Upper lobe of left lung (tissue), 4 donors: ENCODE measurements at regions not wholly inside any gene's neighbourhood (a gene's known extent, or its start where the extent isn't known, plus 50 kb on each side); places are given as distances from the start of the nearest gene placed in this dataset.

ENCODE experiments used
- EP300 ChIP-seq, 4 donors: sonication (generic); formaldehyde crosslinking; IDR thresholded peaks; one replicate each; pipeline ENCODE4 v1.5.1; 2017; ENCODE audit warnings: antibody characterized with exemption in 4 of 4, control low read depth in 2 of 4
- POLR2A ChIP-seq, 4 donors: fragments of 450-650 bp; IDR thresholded peaks; one replicate each; pipeline ENCODE4 v1.5.1; 2016 to 2017; ENCODE audit warnings: antibody characterized with exemption in 4 of 4, mild to moderate bottlenecking in 2 of 4
- POLR2AphosphoS5 ChIP-seq, 2 donors: sonication (generic); formaldehyde crosslinking; IDR thresholded peaks; one replicate each; pipeline ENCODE4 v1.5.1; 2017; ENCODE audit warnings: antibody characterized with exemption in 2 of 2
- TF ChIP-seq, protein P1 (sequence below), 6 experiments: fragments of 450-650 bp in 4 of 6; fragments of 200-600 bp in 2 of 6; sonication (generic) in 2 of 6; IDR thresholded peaks; one replicate each; pipeline ENCODE4 v1.5.1; 2016 to 2019; ENCODE audit warnings: antibody characterized with exemption in 6 of 6

DNA sequence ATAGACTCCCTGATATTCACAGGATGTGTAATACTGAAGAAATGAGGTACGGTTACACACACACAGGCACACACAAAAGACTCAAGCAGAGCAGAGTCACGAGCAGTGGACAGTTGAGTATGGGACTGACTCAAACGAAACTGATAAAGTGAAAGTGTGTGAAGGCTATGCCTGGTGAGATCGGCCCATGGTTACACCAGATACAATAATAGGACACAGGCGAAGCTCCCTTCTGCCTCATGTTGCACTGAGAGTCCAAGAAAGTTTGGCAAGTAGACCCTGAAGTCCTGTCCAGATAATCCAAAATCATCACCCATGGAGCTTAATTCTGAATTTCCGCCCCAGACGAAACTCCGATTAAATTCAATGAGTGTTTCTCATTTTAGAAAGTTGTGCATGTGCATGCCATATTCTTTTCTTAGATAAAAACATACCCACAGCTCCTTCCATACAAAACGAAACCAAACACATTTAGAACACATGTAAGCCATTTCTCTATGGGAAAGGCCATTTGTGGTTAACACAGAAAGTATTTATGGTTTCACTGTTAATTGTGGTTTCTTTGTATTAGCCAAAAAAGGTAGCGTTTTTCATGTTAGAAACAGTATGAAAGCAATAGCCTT, 567.6 kb downstream of the PLCL1 start:
- TF ChIP-seq POLR2AphosphoS5 (IDR thresholded peaks at IDR 0.05) (no peak), POLR2A (IDR thresholded peaks at IDR 0.05) (no peak), EP300 (IDR thresholded peaks at IDR 0.05) (no peak)
- TF ChIP-seq, protein P1, sequence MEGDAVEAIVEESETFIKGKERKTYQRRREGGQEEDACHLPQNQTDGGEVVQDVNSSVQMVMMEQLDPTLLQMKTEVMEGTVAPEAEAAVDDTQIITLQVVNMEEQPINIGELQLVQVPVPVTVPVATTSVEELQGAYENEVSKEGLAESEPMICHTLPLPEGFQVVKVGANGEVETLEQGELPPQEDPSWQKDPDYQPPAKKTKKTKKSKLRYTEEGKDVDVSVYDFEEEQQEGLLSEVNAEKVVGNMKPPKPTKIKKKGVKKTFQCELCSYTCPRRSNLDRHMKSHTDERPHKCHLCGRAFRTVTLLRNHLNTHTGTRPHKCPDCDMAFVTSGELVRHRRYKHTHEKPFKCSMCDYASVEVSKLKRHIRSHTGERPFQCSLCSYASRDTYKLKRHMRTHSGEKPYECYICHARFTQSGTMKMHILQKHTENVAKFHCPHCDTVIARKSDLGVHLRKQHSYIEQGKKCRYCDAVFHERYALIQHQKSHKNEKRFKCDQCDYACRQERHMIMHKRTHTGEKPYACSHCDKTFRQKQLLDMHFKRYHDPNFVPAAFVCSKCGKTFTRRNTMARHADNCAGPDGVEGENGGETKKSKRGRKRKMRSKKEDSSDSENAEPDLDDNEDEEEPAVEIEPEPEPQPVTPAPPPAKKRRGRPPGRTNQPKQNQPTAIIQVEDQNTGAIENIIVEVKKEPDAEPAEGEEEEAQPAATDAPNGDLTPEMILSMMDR (IDR thresholded peaks at IDR 0.05) = no peak
